T-helper 1 cell treated with Interleukin-12 subunit alpha and Interleukin-12 subunit beta and Interleukin-4 antibody, amounts not matched to agents 30 μg/mL and 1 μg/mL, for 36 hours (primary cell): ENCODE measurements at regions not wholly inside any gene's neighbourhood (a gene's known extent, or its start where the extent isn't known, plus 50 kb on each side); places are given as distances from the start of the nearest gene placed in this dataset.
"Not testable (repeated sequence)": the region's sequence is repeated elsewhere in the genome, so short reads cannot be mapped to it uniquely, and the experiment has no call there.

ENCODE experiments used
- H3K27ac Mint-ChIP-seq: one replicate; pipeline ENCODE4 v1.8.0; 2021; ENCODE audit warnings: mild to moderate bottlenecking, mixed read lengths
- H3K27me3 Mint-ChIP-seq: one replicate; pipeline ENCODE4 v1.8.0; 2021; ENCODE audit warnings: low read depth, mixed read lengths
- H3K36me3 Mint-ChIP-seq: one replicate; pipeline ENCODE4 v1.8.0; 2021; ENCODE audit warnings: low read depth, mixed read lengths
- H3K4me1 Mint-ChIP-seq: one replicate; pipeline ENCODE4 v1.8.0; 2021; ENCODE audit warnings: low read depth, mixed read lengths
- H3K4me3 Mint-ChIP-seq: one replicate; pipeline ENCODE4 v1.8.0; 2021; ENCODE audit warnings: mild to moderate bottlenecking, moderate library complexity, mixed read lengths
- H3K9me3 Mint-ChIP-seq: one replicate; pipeline ENCODE4 v1.8.0; 2021; ENCODE audit warnings: mixed read lengths

- Mint-ChIP-seq H3K27ac (no peak overlapping the region), H3K36me3 (peaks cover 6% of the 10 kb centered on the region), H3K27me3 (peaks cover 31% of the 10 kb centered on the region)
Measured at GRCh38 chr21:34274001-34274400, 89.8 kb upstream of the KCNE2 start.

GRCh38 chr21:34276711-34277425 is 86.9 kb upstream of the KCNE2 start:
- no peak overlapping the region for H3K4me3 Mint-ChIP-seq
- peaks cover 11% of the 10 kb centered on the region for H3K9me3 Mint-ChIP-seq
- peaks cover 8% of the 10 kb centered on the region for H3K4me1 Mint-ChIP-seq
- H3K27me3 Mint-ChIP-seq = peaks cover 15% of the 10 kb centered on the region
- H3K27ac Mint-ChIP-seq = peak overlapping the region; percentile 70
- peaks cover 6% of the 10 kb centered on the region for H3K36me3 Mint-ChIP-seq

More at GRCh38 chr21:34274001-34274400, 89.8 kb upstream of the KCNE2 start:
- Mint-ChIP-seq H3K9me3 (peaks cover 11% of the 10 kb centered on the region), H3K4me3 (no peak overlapping the region), H3K4me1 (peaks cover 8% of the 10 kb centered on the region)

- Mint-ChIP-seq H3K27ac (no peak overlapping the region), H3K9me3 (peaks cover 11% of the 10 kb centered on the region), H3K4me3 (no peak overlapping the region), H3K27me3 (peaks cover 6% of the 10 kb centered on the region), H3K4me1 (peaks cover 8% of the 10 kb centered on the region), H3K36me3 (peaks cover 6% of the 10 kb centered on the region)
Measured at GRCh38 chr21:34278451-34278850, 85.4 kb upstream of the KCNE2 start.

- Mint-ChIP-seq H3K4me1 (peaks cover 8% of the 10 kb centered on the region), H3K27me3 (no peaks in the 10 kb centered on the region), H3K27ac (no peak overlapping the region), H3K4me3 (no peak overlapping the region), H3K9me3 (peaks cover 11% of the 10 kb centered on the region), H3K36me3 (peaks cover 6% of the 10 kb centered on the region)
Measured at GRCh38 chr21:34279285-34279684, 84.5 kb upstream of the KCNE2 start.

- Mint-ChIP-seq H3K27ac (no peak overlapping the region), H3K27me3 (no peaks in the 10 kb centered on the region), H3K36me3 (peaks cover 6% of the 10 kb centered on the region), H3K4me3 (no peak overlapping the region), H3K9me3 (peaks cover 9% of the 10 kb centered on the region), H3K4me1 (peaks cover 8% of the 10 kb centered on the region)
Measured at GRCh38 chr21:34279883-34280282, 83.9 kb upstream of the KCNE2 start.

- no peak overlapping the region for H3K27ac Mint-ChIP-seq
- no peaks in the 10 kb centered on the region for H3K27me3 Mint-ChIP-seq
- peaks cover 8% of the 10 kb centered on the region for H3K4me1 Mint-ChIP-seq
- H3K9me3 Mint-ChIP-seq = peaks cover 10% of the 10 kb centered on the region
- H3K36me3 Mint-ChIP-seq = peaks cover 6% of the 10 kb centered on the region
- no peak overlapping the region for H3K4me3 Mint-ChIP-seq
Measured at GRCh38 chr21:34280389-34280795, 83.4 kb upstream of the KCNE2 start.

GRCh38 chr21:34280959-34281358 is 82.8 kb upstream of the KCNE2 start:
- Mint-ChIP-seq H3K4me3 (no peak overlapping the region), H3K4me1 (peaks cover 8% of the 10 kb centered on the region), H3K9me3 (peaks cover 11% of the 10 kb centered on the region), H3K27ac (no peak overlapping the region), H3K27me3 (no peaks in the 10 kb centered on the region), H3K36me3 (peaks cover 6% of the 10 kb centered on the region)

GRCh38 chr21:34282223-34282622 is 81.6 kb upstream of the KCNE2 start:
- Mint-ChIP-seq H3K36me3 (peaks cover 2% of the 10 kb centered on the region), H3K4me1 (no peaks in the 10 kb centered on the region), H3K27me3 (no peaks in the 10 kb centered on the region), H3K4me3 (no peak overlapping the region), H3K27ac (no peak overlapping the region), H3K9me3 (peaks cover 15% of the 10 kb centered on the region)

GRCh38 chr21:34284666-34285065 is 79.1 kb upstream of the KCNE2 start:
- Mint-ChIP-seq H3K4me3 (no peak overlapping the region), H3K9me3 (peaks cover 37% of the 10 kb centered on the region), H3K36me3 (peaks cover 4% of the 10 kb centered on the region), H3K27ac (no peak overlapping the region), H3K4me1 (no peaks in the 10 kb centered on the region), H3K27me3 (no peaks in the 10 kb centered on the region)

- not testable (repeated sequence) for H3K36me3 Mint-ChIP-seq, H3K27ac Mint-ChIP-seq, H3K4me1 Mint-ChIP-seq, H3K27me3 Mint-ChIP-seq, H3K4me3 Mint-ChIP-seq
- H3K9me3 Mint-ChIP-seq = peaks cover 41% of the 10 kb centered on the region
Measured at GRCh38 chr21:34288042-34288441, 75.8 kb upstream of the KCNE2 start.

- H3K27me3 Mint-ChIP-seq = no peaks in the 10 kb centered on the region
- peaks cover 6% of the 10 kb centered on the region for H3K36me3 Mint-ChIP-seq
- no peaks in the 10 kb centered on the region for H3K4me1 Mint-ChIP-seq
- H3K9me3 Mint-ChIP-seq = peaks cover 41% of the 10 kb centered on the region
- no peak overlapping the region for H3K4me3 Mint-ChIP-seq
- H3K27ac Mint-ChIP-seq = no peak overlapping the region
Measured at GRCh38 chr21:34289856-34290255, 74.0 kb upstream of the KCNE2 start.

- Mint-ChIP-seq H3K4me1 (no peaks in the 10 kb centered on the region), H3K36me3 (peaks cover 2% of the 10 kb centered on the region), H3K4me3 (no peak overlapping the region), H3K9me3 (peaks cover 15% of the 10 kb centered on the region), H3K27me3 (peaks cover 4% of the 10 kb centered on the region), H3K27ac (no peak overlapping the region)
Measured at GRCh38 chr21:34296878-34297277, 66.9 kb upstream of the KCNE2 start.

GRCh38 chr21:34298534-34299167 is 65.2 kb upstream of the KCNE2 start:
- no peak overlapping the region for H3K4me3 Mint-ChIP-seq
- no peaks in the 10 kb centered on the region for H3K36me3 Mint-ChIP-seq
- H3K27ac Mint-ChIP-seq = no peak overlapping the region
- H3K9me3 Mint-ChIP-seq = peaks cover 14% of the 10 kb centered on the region
- peaks cover 8% of the 10 kb centered on the region for H3K27me3 Mint-ChIP-seq
- H3K4me1 Mint-ChIP-seq = no peaks in the 10 kb centered on the region

- Mint-ChIP-seq H3K27me3 (peaks cover 10% of the 10 kb centered on the region), H3K4me3 (no peak overlapping the region), H3K27ac (no peak overlapping the region), H3K9me3 (peaks cover 14% of the 10 kb centered on the region), H3K36me3 (no peaks in the 10 kb centered on the region), H3K4me1 (no peaks in the 10 kb centered on the region)
Measured at GRCh38 chr21:34299168-34299539, 64.7 kb upstream of the KCNE2 start.

GRCh38 chr21:34302521-34302920 is 61.3 kb upstream of the KCNE2 start:
- H3K4me3 Mint-ChIP-seq = no peak overlapping the region
- H3K4me1 Mint-ChIP-seq = no peaks in the 10 kb centered on the region
- peaks cover 22% of the 10 kb centered on the region for H3K27me3 Mint-ChIP-seq
- H3K27ac Mint-ChIP-seq = no peak overlapping the region
- H3K9me3 Mint-ChIP-seq = peaks cover 14% of the 10 kb centered on the region
- no peaks in the 10 kb centered on the region for H3K36me3 Mint-ChIP-seq
